Breast epithelium (tissue), 3 donors: ENCODE measurements at regions not wholly inside any gene's neighbourhood (a gene's known extent, or its start where the extent isn't known, plus 50 kb on each side); places are given as distances from the start of the nearest gene placed in this dataset.

Experiments used
- CTCF ChIP-seq, 3 donors: fragments of 450-650 bp; IDR thresholded peaks; one replicate each; pipeline ENCODE4 v1.5.1; 2016 to 2017; ENCODE audit warnings: antibody characterized with exemption in 3 of 3, mild to moderate bottlenecking in 3 of 3, moderate library complexity in 3 of 3
- POLR2A ChIP-seq: fragments of 450-650 bp; IDR thresholded peaks from one replicate; pipeline ENCODE4 v1.6.1; 2016; ENCODE audit warnings: antibody characterized with exemption, mild to moderate bottlenecking, moderate library complexity
- POLR2AphosphoS5 ChIP-seq, 3 donors: sonication (generic); formaldehyde crosslinking; IDR thresholded peaks; one replicate each; pipeline ENCODE4 v1.6.1; 2017; ENCODE audit warnings: antibody characterized with exemption in 3 of 3

GRCh38 chr5:33198836-33199235 lies 241.9 kb upstream of the TARS1 start:
- TF ChIP-seq CTCF (IDR thresholded peaks at IDR 0.05) (no peak), POLR2AphosphoS5 (IDR thresholded peaks at IDR 0.05) (no peak), POLR2A (no peak)
